ENCODE measurements at regions not wholly inside any gene's neighbourhood (a gene's known extent, or its start where the extent isn't known, plus 50 kb on each side); places are given as distances from the start of the nearest gene placed in this dataset.

- no peak for DNase-seq (ENCODE audit: low read depth in 2 of 2)
These were observed 226.2 kb downstream of the ACKR3 start for GRCh38 chr2:236795861-236796219.

- no peak for DNase-seq (ENCODE audit: low read depth in 2 of 2)
These were observed 226.6 kb downstream of the ACKR3 start for GRCh38 chr2:236796236-236796635.

GRCh38 chr2:236797411-236797810 lies 227.8 kb downstream of the ACKR3 start:
- DNase-seq (ENCODE audit: low read depth in 2 of 2) = no peak

DNA sequence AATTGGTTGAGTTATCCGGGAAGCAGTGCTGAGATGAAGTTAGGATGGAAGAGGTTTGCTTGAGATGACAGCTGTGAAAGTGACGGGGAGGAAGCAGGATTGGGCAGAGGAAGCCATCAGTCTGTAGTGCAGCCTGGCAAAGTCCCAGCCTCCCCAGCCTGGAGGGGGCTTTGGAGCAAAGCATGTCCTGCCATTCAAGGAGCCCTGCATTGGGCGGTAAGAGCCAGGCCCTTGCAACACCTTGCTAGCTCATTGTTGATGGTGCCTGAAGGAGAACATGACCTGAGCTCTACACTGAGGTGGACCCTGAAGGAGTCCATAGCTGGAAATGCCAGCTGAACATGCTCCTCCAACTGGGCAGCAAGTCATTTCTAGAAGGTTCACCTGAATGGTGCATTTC lies 228.9 kb downstream of the ACKR3 start:
- DNase-seq (ENCODE audit: low read depth in 2 of 2) = no peak

DNA sequence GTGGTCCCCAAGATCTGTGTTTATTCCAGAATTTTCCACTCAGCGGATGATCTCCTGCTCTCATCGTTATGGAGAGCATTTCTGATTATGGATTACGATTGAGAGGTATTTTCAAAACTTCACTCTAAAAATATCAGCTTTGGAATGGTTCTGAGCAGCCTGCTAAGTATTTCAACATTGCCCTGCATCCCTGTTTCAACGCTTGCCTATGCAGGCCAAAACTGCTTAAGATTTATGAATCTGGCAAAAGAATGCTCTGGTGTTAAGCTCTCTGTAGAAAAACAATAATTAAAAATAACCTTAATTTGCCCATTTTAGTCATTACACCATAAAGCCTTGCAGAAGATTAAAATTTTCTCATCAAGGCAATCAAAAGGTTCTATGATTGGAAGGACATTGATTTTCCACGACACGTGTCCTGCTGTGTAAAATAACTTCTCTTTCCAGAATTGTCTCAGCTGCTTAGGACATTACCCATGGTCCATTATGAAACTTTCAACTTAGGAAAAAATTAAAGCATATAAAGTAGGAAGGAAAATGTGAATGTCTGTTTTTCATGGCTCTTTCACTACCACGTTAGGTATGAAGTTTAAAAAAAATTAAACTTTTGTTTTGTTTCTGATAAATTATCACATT lies 229.9 kb downstream of the ACKR3 start:
- DNase-seq (ENCODE audit: low read depth in 2 of 2) = no peak

DNA sequence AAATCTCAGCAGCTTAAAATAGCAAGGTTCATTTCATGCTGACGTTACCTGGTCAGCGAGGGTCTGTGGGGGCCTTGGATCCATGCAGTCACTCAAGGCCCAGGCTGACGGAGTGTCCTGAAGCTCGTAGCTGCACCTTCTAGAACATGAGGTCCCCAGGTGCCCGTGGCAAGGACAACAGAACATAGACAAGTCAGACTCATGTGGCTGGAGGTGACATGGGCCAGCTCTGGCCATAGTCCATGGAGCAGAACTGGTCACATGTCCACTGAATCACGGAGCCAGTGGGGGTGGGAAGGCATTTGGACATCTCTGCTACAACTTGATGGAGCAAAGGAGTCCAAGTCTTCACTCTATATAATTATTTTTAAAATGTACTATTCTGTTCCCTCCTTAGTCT lies 233.2 kb downstream of the ACKR3 start:
- no peak for DNase-seq (ENCODE audit: low read depth in 2 of 2)

- DNase-seq (ENCODE audit: low read depth in 2 of 2) = no peak
These were observed 234.0 kb downstream of the ACKR3 start for GRCh38 chr2:236803621-236804020.

GRCh38 chr2:236805800-236806531 lies 236.3 kb downstream of the ACKR3 start:
- DNase-seq (ENCODE audit: low read depth in 2 of 2) = no peak

DNA sequence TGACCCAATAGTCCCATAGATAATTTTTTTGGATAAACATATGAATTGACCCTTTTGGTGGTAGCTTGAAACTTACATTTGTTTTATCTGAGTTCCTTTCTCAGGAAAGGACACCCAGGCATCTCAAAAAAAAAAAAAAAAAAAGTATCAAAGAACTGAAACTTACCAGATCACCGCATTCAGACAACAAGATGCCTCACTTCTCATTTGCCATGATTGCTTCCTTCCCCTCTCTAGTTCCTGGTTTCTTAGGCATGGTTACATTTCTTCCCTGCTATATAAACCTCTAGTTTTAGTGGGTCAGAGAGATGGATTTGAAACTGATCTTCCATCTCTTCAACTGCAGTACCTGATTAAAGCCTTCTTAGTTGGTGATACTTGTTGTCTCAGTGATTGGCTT lies 240.1 kb downstream of the ACKR3 start:
- no peak for DNase-seq (ENCODE audit: low read depth in 2 of 2)

GRCh38 chr2:236811062-236811656 lies 241.5 kb downstream of the ACKR3 start:
- no peak for DNase-seq (ENCODE audit: low read depth in 2 of 2)

GRCh38 chr2:236813766-236814165 lies 244.1 kb downstream of the ACKR3 start:
- no peak for DNase-seq (ENCODE audit: low read depth in 2 of 2)

DNA sequence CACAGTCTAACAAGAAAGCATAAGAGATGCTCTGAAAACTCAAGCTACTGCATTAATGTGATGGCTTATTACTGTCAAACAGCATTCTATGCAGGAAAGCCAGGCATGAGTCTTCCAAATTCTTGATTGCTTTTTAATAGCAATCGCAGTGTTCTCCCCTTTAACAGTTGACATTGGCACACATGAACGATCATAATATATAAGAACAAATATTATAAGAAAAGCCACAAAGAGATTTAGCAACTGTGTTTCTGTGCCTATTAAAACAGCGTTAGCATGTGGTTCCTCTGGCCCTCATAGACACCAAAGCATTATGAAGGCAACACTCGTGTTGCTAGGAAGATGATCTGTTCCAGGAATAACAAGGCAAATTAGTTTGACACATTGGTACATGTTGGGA lies 245.0 kb downstream of the ACKR3 start:
- DNase-seq (ENCODE audit: low read depth in 2 of 2) = no peak

GRCh38 chr2:236815746-236816145 lies 246.1 kb downstream of the ACKR3 start:
- DNase-seq (ENCODE audit: low read depth in 2 of 2) = no peak

GRCh38 chr2:236816197-236817170 lies 246.9 kb downstream of the ACKR3 start:
- DNase-seq (ENCODE audit: low read depth in 2 of 2) = no peak

GRCh38 chr2:236818281-236819045 lies 248.8 kb downstream of the ACKR3 start:
- DNase-seq (ENCODE audit: low read depth in 2 of 2) = no peak

DNA sequence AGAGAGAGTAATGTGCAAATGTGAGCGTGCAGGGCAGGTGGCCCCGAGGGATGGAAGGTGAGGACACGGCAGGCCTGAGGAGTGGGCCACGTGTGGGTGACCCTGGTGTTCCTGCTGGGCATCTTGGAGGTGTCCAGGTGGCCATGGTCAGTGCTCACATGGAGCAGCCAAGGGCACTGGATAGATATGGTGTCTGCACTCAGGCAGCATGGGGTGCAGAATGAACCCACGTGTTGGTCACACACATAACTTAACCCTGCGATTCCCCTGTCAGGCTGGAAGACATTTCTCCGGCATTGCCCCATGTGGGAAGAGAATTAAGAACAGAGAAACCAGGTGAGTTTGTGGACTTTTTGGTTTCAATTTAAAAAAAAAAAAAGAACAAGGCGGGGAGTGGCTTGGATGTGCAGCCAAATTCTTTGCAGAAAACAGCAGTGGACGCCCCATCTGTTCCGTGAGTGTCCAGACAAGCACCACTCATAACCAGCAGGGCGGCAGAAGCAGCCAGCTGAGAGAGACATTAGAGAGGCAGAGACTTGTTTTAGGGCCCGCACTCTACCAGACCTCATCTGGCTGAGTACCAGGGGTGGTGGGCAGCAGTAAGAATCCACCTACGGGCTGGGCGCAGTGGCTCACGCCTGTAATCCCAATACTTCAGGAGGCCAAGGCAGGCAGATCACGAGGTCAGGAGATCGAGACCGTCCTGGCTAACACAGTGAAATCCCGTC lies 249.8 kb downstream of the ACKR3 start:
- DNase-seq (ENCODE audit: low read depth in 2 of 2) = no peak

DNA sequence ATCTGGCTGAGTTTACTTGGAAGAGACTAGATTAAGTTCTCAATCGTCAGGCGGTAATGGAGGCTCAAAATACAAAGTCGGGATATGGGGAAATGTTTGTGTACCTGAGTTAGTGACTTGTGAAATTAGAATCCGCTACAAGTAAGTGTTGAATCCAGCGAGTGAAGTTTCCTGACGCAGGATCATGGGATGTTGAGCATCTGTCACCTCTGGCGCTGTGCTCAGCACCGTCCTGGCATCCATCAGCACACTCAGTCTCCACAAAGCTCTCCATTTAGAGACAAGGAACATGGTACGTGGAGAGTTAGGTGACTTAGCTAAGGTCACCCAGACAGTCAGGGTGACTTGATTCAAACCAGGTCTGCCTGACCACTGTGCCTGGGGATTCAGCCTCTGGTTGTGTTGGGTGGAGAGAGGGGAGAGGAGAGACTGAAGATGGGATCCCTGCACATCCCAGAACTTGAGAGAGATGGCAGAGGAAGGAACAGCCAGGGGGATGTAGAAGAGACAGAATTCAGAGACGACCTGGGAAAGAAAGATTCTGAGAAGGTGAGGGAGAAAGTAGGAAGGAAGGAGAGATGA lies 251.2 kb downstream of the ACKR3 start:
- DNase-seq (ENCODE audit: low read depth in 2 of 2) = no peak

GRCh38 chr2:236823041-236823629 lies 253.5 kb downstream of the ACKR3 start:
- DNase-seq (ENCODE audit: low read depth in 2 of 2) = no peak

DNA sequence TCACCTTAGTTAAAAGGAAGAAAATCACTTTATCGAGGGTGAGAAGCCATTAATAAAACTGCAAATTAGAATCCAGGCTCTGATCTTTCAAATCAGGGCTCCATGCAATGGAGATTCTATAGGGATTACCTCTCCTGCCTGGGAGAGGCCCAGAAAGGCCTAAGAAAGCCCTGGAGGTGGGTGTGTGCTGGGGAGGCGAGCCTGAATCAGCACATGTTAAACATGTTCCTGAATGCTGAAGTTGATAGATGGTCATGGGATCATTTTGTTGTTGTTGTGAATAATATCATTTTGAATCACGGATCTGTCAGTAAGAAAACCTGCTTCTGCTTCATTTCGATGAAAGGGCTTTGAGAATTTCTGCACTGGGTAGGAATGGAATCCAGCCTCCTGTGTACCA lies 254.3 kb downstream of the ACKR3 start:
- no peak for DNase-seq (ENCODE audit: low read depth in 2 of 2)

- no peak for DNase-seq (ENCODE audit: low read depth in 2 of 2)
These were observed 255.2 kb downstream of the ACKR3 start for GRCh38 chr2:236824836-236825235.

Data from fibroblast of skin of left quadriceps (primary cell).